Activated naive CD8-positive, alpha-beta T cell treated with anti-CD3 and anti-CD28 coated beads for 36 hours (primary cell): ENCODE measurements at regions not wholly inside any gene's neighbourhood (a gene's known extent, or its start where the extent isn't known, plus 50 kb on each side); places are given as distances from the start of the nearest gene placed in this dataset.

Experiments used
- DNase-seq: peaks from one replicate; pipeline ENCODE4 v3.0.0; 2021
- H3K27ac Mint-ChIP-seq: one replicate; pipeline ENCODE4 v1.8.0; 2022; ENCODE audit warnings: mild to moderate bottlenecking, moderate library complexity, mixed read lengths
- H3K27me3 Mint-ChIP-seq: one replicate; pipeline ENCODE4 v1.8.0; 2022; ENCODE audit warnings: mild to moderate bottlenecking, mixed read lengths
- H3K36me3 Mint-ChIP-seq: one replicate; pipeline ENCODE4 v1.8.0; 2021; ENCODE audit warnings: mild to moderate bottlenecking, mixed read lengths
- H3K4me1 Mint-ChIP-seq: one replicate; pipeline ENCODE4 v1.8.0; 2021; ENCODE audit warnings: mixed read lengths
- H3K4me3 Mint-ChIP-seq: one replicate; pipeline ENCODE4 v1.8.0; 2022; ENCODE audit warnings: mild to moderate bottlenecking, moderate library complexity, mixed read lengths
- H3K9me3 Mint-ChIP-seq: one replicate; pipeline ENCODE4 v1.8.0; 2022; ENCODE audit warnings: mixed read lengths

- Mint-ChIP-seq H3K4me1 (no peaks in the 10 kb centered on the region), H3K36me3 (no peaks in the 10 kb centered on the region), H3K27me3 (peaks cover 9% of the 10 kb centered on the region), H3K27ac (no peak overlapping the region), H3K4me3 (no peak overlapping the region), H3K9me3 (no peaks in the 10 kb centered on the region)
- no peak for DNase-seq
Observed at GRCh38 chr5:175282611-175283225, 161.3 kb downstream of the DRD1 start.

GRCh38 chr5:175281714-175282113, 162.3 kb downstream of the DRD1 start:
- H3K27me3 Mint-ChIP-seq = peaks cover 9% of the 10 kb centered on the region
- no peaks in the 10 kb centered on the region for H3K4me1 Mint-ChIP-seq
- no peak overlapping the region for H3K27ac Mint-ChIP-seq
- DNase-seq = no peak
- H3K36me3 Mint-ChIP-seq = no peaks in the 10 kb centered on the region
- no peaks in the 10 kb centered on the region for H3K9me3 Mint-ChIP-seq
- no peak overlapping the region for H3K4me3 Mint-ChIP-seq

GRCh38 chr5:175281257-175281656, 162.7 kb downstream of the DRD1 start:
- no peaks in the 10 kb centered on the region for H3K9me3 Mint-ChIP-seq
- no peaks in the 10 kb centered on the region for H3K36me3 Mint-ChIP-seq
- H3K4me1 Mint-ChIP-seq = no peaks in the 10 kb centered on the region
- H3K27ac Mint-ChIP-seq = no peak overlapping the region
- no peak overlapping the region for H3K4me3 Mint-ChIP-seq
- DNase-seq = no peak
- H3K27me3 Mint-ChIP-seq = peaks cover 12% of the 10 kb centered on the region

GRCh38 chr5:175279506-175279905, 164.5 kb downstream of the DRD1 start:
- Mint-ChIP-seq H3K27me3 (peaks cover 19% of the 10 kb centered on the region), H3K9me3 (no peaks in the 10 kb centered on the region), H3K4me3 (no peak overlapping the region), H3K27ac (no peak overlapping the region), H3K36me3 (no peaks in the 10 kb centered on the region), H3K4me1 (no peaks in the 10 kb centered on the region)
- DNase-seq = no peak

GRCh38 chr5:175275748-175276147, 168.2 kb downstream of the DRD1 start:
- Mint-ChIP-seq H3K4me1 (no peaks in the 10 kb centered on the region), H3K36me3 (no peaks in the 10 kb centered on the region), H3K27ac (no peak overlapping the region), H3K9me3 (peaks cover 3% of the 10 kb centered on the region), H3K27me3 (peaks cover 32% of the 10 kb centered on the region), H3K4me3 (no peak overlapping the region)
- DNase-seq = no peak

- DNase-seq = no peak
- H3K27ac Mint-ChIP-seq = no peak overlapping the region
- H3K4me1 Mint-ChIP-seq = no peaks in the 10 kb centered on the region
- H3K4me3 Mint-ChIP-seq = no peak overlapping the region
- peaks cover 3% of the 10 kb centered on the region for H3K9me3 Mint-ChIP-seq
- peaks cover 37% of the 10 kb centered on the region for H3K27me3 Mint-ChIP-seq
- no peaks in the 10 kb centered on the region for H3K36me3 Mint-ChIP-seq
Observed at GRCh38 chr5:175275097-175275496, 168.9 kb downstream of the DRD1 start.

GRCh38 chr5:175274171-175274570, 169.8 kb downstream of the DRD1 start:
- no peak for DNase-seq
- Mint-ChIP-seq H3K4me1 (no peaks in the 10 kb centered on the region), H3K36me3 (no peaks in the 10 kb centered on the region), H3K9me3 (peaks cover 3% of the 10 kb centered on the region), H3K27ac (no peak overlapping the region), H3K27me3 (peaks cover 39% of the 10 kb centered on the region), H3K4me3 (no peak overlapping the region)

- Mint-ChIP-seq H3K4me1 (no peaks in the 10 kb centered on the region), H3K4me3 (no peak overlapping the region), H3K9me3 (no peaks in the 10 kb centered on the region), H3K27me3 (peaks cover 23% of the 10 kb centered on the region), H3K27ac (no peak overlapping the region), H3K36me3 (no peaks in the 10 kb centered on the region)
- DNase-seq = no peak
Observed at GRCh38 chr5:175264406-175264805, 179.6 kb downstream of the DRD1 start.

GRCh38 chr5:175263776-175264175, 180.2 kb downstream of the DRD1 start:
- Mint-ChIP-seq H3K9me3 (no peaks in the 10 kb centered on the region), H3K4me3 (no peak overlapping the region), H3K36me3 (no peaks in the 10 kb centered on the region)

GRCh38 chr5:175261526-175261925, 182.5 kb downstream of the DRD1 start:
- Mint-ChIP-seq H3K27ac (no peak overlapping the region), H3K4me1 (peaks cover 1% of the 10 kb centered on the region), H3K4me3 (no peak overlapping the region), H3K9me3 (no peaks in the 10 kb centered on the region), H3K27me3 (peaks cover 16% of the 10 kb centered on the region), H3K36me3 (no peaks in the 10 kb centered on the region)
- DNase-seq = no peak

More at GRCh38 chr5:175263776-175264175, 180.2 kb downstream of the DRD1 start:
- DNase-seq = no peak
- Mint-ChIP-seq H3K4me1 (no peaks in the 10 kb centered on the region), H3K27ac (no peak overlapping the region), H3K27me3 (peaks cover 18% of the 10 kb centered on the region)

- Mint-ChIP-seq H3K27me3 (peaks cover 16% of the 10 kb centered on the region), H3K36me3 (no peaks in the 10 kb centered on the region), H3K4me1 (peaks cover 1% of the 10 kb centered on the region), H3K27ac (no peak overlapping the region), H3K4me3 (no peak overlapping the region), H3K9me3 (no peaks in the 10 kb centered on the region)
- no peak for DNase-seq
Observed at GRCh38 chr5:175261037-175261436, 182.9 kb downstream of the DRD1 start.

- H3K27ac Mint-ChIP-seq = no peak overlapping the region
- peaks cover 3% of the 10 kb centered on the region for H3K4me1 Mint-ChIP-seq
- no peak overlapping the region for H3K4me3 Mint-ChIP-seq
- H3K36me3 Mint-ChIP-seq = no peaks in the 10 kb centered on the region
- DNase-seq = no peak
- H3K27me3 Mint-ChIP-seq = peaks cover 10% of the 10 kb centered on the region
- no peaks in the 10 kb centered on the region for H3K9me3 Mint-ChIP-seq
Observed at GRCh38 chr5:175257847-175258194, 186.2 kb downstream of the DRD1 start.

GRCh38 chr5:175257128-175257846, 186.7 kb downstream of the DRD1 start:
- Mint-ChIP-seq H3K36me3 (no peaks in the 10 kb centered on the region), H3K4me1 (peaks cover 3% of the 10 kb centered on the region), H3K9me3 (no peaks in the 10 kb centered on the region), H3K27ac (no peak overlapping the region), H3K27me3 (peaks cover 10% of the 10 kb centered on the region), H3K4me3 (no peak overlapping the region)
- DNase-seq = no peak

- DNase-seq = no peak
- Mint-ChIP-seq H3K27ac (no peak overlapping the region), H3K36me3 (no peaks in the 10 kb centered on the region), H3K27me3 (peaks cover 4% of the 10 kb centered on the region), H3K4me3 (no peak overlapping the region), H3K4me1 (peaks cover 3% of the 10 kb centered on the region), H3K9me3 (no peaks in the 10 kb centered on the region)
Observed at GRCh38 chr5:175254155-175254554, 189.8 kb downstream of the DRD1 start.

GRCh38 chr5:175253597-175253996, 190.4 kb downstream of the DRD1 start:
- Mint-ChIP-seq H3K4me1 (peaks cover 3% of the 10 kb centered on the region), H3K27me3 (peaks cover 6% of the 10 kb centered on the region), H3K4me3 (no peak overlapping the region), H3K27ac (no peak overlapping the region), H3K36me3 (no peaks in the 10 kb centered on the region), H3K9me3 (no peaks in the 10 kb centered on the region)
- DNase-seq = no peak

- no peak overlapping the region for H3K4me3 Mint-ChIP-seq
Observed at GRCh38 chr5:175252234-175252805, 191.7 kb downstream of the DRD1 start.

More at GRCh38 chr5:175252234-175252805, 191.7 kb downstream of the DRD1 start:
- Mint-ChIP-seq H3K4me1 (peaks cover 3% of the 10 kb centered on the region), H3K27ac (no peak overlapping the region), H3K36me3 (no peaks in the 10 kb centered on the region), H3K27me3 (peaks cover 6% of the 10 kb centered on the region), H3K9me3 (no peaks in the 10 kb centered on the region)
- DNase-seq = no peak
